ENCODE measurements at regions not wholly inside any gene's neighbourhood (a gene's known extent, or its start where the extent isn't known, plus 50 kb on each side); places are given as distances from the start of the nearest gene placed in this dataset.

DNA sequence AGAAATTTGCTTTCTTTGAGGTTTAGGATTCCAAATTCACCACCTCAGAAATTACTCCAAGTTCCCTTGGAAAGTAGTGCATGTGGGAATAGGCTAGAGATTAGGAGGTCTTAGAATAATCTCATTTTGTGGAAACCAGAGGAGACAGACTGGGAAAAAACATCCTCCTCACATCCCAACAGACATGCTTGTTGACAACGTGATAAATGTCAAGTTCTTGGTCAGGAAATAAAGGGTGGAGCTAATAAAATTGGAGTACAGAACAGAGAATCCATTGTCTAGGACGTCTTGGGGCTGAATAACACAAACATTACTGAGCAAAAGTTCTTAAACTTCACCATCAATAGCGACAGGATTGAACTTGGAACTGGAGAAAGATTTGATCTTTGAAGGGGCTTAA, 233.4 kb downstream of the PABPC4L start:
- TF ChIP-seq EP300 (IDR thresholded peaks at IDR 0.05) (no peak), POLR2AphosphoS5 (IDR thresholded peaks at IDR 0.05) (no peak)
- TF ChIP-seq, protein P1, sequence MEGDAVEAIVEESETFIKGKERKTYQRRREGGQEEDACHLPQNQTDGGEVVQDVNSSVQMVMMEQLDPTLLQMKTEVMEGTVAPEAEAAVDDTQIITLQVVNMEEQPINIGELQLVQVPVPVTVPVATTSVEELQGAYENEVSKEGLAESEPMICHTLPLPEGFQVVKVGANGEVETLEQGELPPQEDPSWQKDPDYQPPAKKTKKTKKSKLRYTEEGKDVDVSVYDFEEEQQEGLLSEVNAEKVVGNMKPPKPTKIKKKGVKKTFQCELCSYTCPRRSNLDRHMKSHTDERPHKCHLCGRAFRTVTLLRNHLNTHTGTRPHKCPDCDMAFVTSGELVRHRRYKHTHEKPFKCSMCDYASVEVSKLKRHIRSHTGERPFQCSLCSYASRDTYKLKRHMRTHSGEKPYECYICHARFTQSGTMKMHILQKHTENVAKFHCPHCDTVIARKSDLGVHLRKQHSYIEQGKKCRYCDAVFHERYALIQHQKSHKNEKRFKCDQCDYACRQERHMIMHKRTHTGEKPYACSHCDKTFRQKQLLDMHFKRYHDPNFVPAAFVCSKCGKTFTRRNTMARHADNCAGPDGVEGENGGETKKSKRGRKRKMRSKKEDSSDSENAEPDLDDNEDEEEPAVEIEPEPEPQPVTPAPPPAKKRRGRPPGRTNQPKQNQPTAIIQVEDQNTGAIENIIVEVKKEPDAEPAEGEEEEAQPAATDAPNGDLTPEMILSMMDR (IDR thresholded peaks at IDR 0.05): no peak
